Osteocyte (in vitro differentiated cells): ENCODE measurements at regions not wholly inside any gene's neighbourhood (a gene's known extent, or its start where the extent isn't known, plus 50 kb on each side); places are given as distances from the start of the nearest gene placed in this dataset.

Experiments
- DNase-seq: peaks from one replicate; pipeline ENCODE4 v3.0.0; 2021; ENCODE audit warnings: mixed read lengths; ENCODE audit not compliant: unreplicated experiment; ENCODE audit errors: extremely low spot score
- H3K27ac Mint-ChIP-seq: one replicate; pipeline ENCODE4 v1.8.0; 2021; ENCODE audit warnings: mild to moderate bottlenecking, mixed read lengths; ENCODE audit not compliant: unreplicated experiment
- H3K27me3 Mint-ChIP-seq: one replicate; pipeline ENCODE4 v1.8.0; 2021; ENCODE audit warnings: mixed read lengths; ENCODE audit not compliant: unreplicated experiment
- H3K36me3 Mint-ChIP-seq: one replicate; pipeline ENCODE4 v1.8.0; 2021; ENCODE audit warnings: mixed read lengths; ENCODE audit not compliant: unreplicated experiment
- H3K4me1 Mint-ChIP-seq: one replicate; pipeline ENCODE4 v1.8.0; 2021; ENCODE audit warnings: mixed read lengths; ENCODE audit not compliant: unreplicated experiment
- H3K4me3 Mint-ChIP-seq: one replicate; pipeline ENCODE4 v1.8.0; 2021; ENCODE audit warnings: mild to moderate bottlenecking, moderate library complexity, mixed read lengths; ENCODE audit not compliant: unreplicated experiment
- H3K9me3 Mint-ChIP-seq: one replicate; pipeline ENCODE4 v1.8.0; 2021; ENCODE audit warnings: mixed read lengths; ENCODE audit not compliant: unreplicated experiment
- CTCF ChIP-seq: fragments of 200-600 bp; sonication (generic); IDR thresholded peaks from 2 replicates; pipeline ENCODE4 v1.5.0; 2021; ENCODE audit warnings: antibody characterized with exemption, mild to moderate bottlenecking, moderate library complexity

GRCh38 chr14:54213536-54213935 is 183.3 kb upstream of the CDKN3 start:
- peaks cover 36% of the 10 kb centered on the region for H3K4me1 Mint-ChIP-seq
- no peak overlapping the region for H3K4me3 Mint-ChIP-seq
- no peak for TF ChIP-seq CTCF
- H3K9me3 Mint-ChIP-seq, result peaks cover 3% of the 10 kb centered on the region
- no peaks in the 10 kb centered on the region for H3K27me3 Mint-ChIP-seq
- no peaks in the 10 kb centered on the region for H3K36me3 Mint-ChIP-seq
- no peak overlapping the region for H3K27ac Mint-ChIP-seq
- DNase-seq, result no peak

- Mint-ChIP-seq H3K4me1 (peaks cover 21% of the 10 kb centered on the region), H3K4me3 (no peak overlapping the region), H3K36me3 (no peaks in the 10 kb centered on the region), H3K27me3 (peaks cover 16% of the 10 kb centered on the region), H3K27ac (no peak overlapping the region), H3K9me3 (peaks cover 3% of the 10 kb centered on the region)
- no peak for DNase-seq
- no peak for TF ChIP-seq CTCF
These were observed 180.0 kb upstream of the CDKN3 start for GRCh38 chr14:54216827-54217226.

- H3K36me3 Mint-ChIP-seq, result no peaks in the 10 kb centered on the region
- H3K4me3 Mint-ChIP-seq, result peak overlapping the region; percentile 71
- no peak overlapping the region for H3K27ac Mint-ChIP-seq
These were observed 177.3 kb upstream of the CDKN3 start for GRCh38 chr14:54219261-54220070.

GRCh38 chr14:54220071-54220703 is 176.6 kb upstream of the CDKN3 start:
- TF ChIP-seq CTCF, result no peak
- Mint-ChIP-seq H3K4me1 (peaks cover 18% of the 10 kb centered on the region), H3K36me3 (no peaks in the 10 kb centered on the region)

More at GRCh38 chr14:54219261-54220070, 177.3 kb upstream of the CDKN3 start:
- Mint-ChIP-seq H3K27me3 (peaks cover 34% of the 10 kb centered on the region), H3K4me1 (peaks cover 18% of the 10 kb centered on the region), H3K9me3 (no peaks in the 10 kb centered on the region)
- no peak for DNase-seq
- no peak for TF ChIP-seq CTCF

GRCh38 chr14:54220704-54221431 is 175.9 kb upstream of the CDKN3 start:
- Mint-ChIP-seq H3K27ac (no peak overlapping the region), H3K4me3 (peak overlapping the region; percentile 71), H3K4me1 (peaks cover 18% of the 10 kb centered on the region), H3K27me3 (peaks cover 44% of the 10 kb centered on the region), H3K36me3 (no peaks in the 10 kb centered on the region), H3K9me3 (no peaks in the 10 kb centered on the region)
- no peak for DNase-seq
- TF ChIP-seq CTCF, result no peak

More at GRCh38 chr14:54220071-54220703, 176.6 kb upstream of the CDKN3 start:
- DNase-seq, result no peak
- no peak overlapping the region for H3K27ac Mint-ChIP-seq
- peaks cover 39% of the 10 kb centered on the region for H3K27me3 Mint-ChIP-seq
- H3K9me3 Mint-ChIP-seq, result no peaks in the 10 kb centered on the region
- H3K4me3 Mint-ChIP-seq, result peak overlapping the region; percentile 71
